ENCODE measurements at regions not wholly inside any gene's neighbourhood (a gene's known extent, or its start where the extent isn't known, plus 50 kb on each side); places are given as distances from the start of the nearest gene placed in this dataset.
A peak's percentile ranks its signal among the peaks of the same experiment; 100 is the strongest.
"Not testable (repeated sequence)": the region's sequence is repeated elsewhere in the genome, so short reads cannot be mapped to it uniquely, and the experiment has no call there.

DNA sequence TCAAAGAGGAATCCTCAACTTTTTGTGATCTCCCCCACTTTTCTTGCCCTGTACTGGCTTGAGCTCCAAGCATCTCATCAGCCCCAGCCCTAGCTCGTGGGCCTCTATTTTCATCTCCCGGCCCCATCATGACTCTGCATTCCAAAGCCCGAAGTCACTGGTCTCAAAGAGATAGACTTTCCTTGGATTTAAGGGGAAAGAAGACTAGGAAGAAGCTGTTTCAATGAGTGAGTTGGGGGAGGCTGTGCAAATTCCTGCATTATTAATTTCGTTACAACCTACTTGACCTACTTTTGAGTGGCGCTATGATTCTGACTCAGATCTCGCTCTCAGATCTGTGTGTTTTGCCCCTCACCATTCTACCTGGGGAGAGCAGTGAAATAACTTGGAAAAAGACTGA, 266.6 kb upstream of the TBL1XR1 start:
- DNase-seq: no peak

DNA sequence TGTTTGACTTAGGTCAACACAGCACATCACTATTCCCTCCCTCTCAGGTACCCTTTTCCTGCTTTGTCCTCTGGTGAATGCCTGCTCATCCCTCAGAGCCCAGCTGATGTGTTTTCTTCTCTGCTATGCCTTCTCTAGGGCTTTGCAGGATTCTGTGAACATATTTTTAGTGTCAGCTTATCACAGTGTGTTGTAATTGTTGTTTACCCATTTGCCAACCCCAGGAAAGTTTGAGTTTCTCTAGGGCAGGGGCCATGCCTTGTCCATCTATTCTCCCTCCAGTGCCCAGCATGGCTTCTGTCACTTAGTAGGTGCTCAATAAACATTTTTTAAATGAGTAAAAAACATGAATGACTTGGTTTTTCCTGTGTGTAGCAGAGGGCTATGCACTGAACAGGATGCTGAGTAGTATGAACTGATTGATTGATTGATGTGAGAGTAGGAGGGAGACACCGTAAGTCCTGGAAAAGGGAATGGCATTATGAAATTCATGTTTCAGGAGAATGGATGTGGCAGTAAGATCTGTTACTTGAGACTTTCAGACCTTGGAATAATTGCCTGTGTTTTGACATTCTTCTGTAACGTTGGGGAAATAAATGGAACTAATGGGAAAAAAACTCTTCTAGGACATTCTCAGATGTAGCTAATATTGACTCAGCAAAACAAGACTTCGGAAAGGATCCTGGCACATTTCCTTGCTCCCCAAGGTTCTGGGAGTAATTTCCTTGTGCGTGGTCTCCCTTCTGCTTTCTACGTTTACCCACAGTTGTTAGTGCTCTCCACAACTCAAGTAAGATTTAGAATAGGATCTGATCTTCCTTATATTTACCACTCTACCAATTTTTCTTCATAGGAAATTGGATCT, 267.3 kb upstream of the TBL1XR1 start:
- no peak for DNase-seq

DNA sequence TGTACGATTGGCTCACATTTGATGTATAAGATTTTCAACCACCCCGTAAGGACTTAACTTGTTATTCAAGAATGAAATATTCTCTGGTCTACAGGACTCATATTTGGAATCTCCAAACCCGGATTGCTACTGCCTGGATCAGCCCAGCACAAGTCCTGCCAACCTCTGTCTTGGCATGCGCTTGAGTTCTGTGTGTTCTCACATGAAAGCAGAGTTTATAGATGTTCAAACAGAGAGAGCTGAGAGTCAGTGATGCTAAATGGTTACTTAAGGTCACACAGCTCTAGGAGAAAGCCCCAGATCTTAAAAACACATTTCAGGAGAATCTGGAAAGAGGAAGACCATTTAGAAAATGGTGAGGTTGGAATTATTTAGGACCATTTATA, 268.0 kb upstream of the TBL1XR1 start:
- no peak for DNase-seq

GRCh38 chr3:177466074-177466473, 268.8 kb upstream of the TBL1XR1 start:
- no peak for DNase-seq

- not testable (repeated sequence) for DNase-seq
These were observed 269.3 kb upstream of the TBL1XR1 start for GRCh38 chr3:177466622-177467021.

DNA sequence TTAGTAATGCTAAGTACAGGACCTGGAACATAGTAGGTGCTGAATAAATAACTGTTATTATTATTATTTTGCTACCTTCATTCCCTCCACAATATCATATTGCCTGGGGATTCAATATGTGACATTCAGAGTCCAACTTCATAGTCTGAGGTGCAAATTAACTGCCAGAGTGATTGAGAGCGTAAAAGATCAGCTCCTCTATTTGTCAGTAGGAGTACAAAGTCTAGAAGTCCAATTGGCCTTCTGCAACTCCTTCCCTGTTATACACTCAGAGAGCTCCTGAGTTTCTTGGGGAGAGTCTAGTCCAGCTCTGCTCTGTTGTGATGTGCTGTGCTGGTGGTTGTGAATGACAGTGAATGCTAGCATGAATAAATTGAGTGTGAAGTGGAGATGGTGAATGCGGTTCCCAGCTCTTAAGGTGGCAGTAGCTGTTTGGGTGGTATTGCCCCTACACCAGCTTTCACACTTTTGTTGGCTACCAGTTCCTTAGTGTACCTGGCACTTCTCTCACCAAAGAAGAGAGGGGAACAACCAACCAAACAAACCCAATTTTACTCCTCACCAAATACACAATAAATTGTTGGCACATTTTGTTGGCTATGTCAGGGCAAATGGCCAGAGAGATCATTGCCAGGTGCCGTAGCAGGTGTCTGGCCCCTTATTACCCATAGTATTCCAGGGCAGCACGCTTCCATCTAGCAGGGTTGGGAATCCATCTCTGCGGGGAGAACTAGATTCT, 270.1 kb upstream of the TBL1XR1 start:
- no peak for DNase-seq

- DNase-seq: no peak
These were observed 271.0 kb upstream of the TBL1XR1 start for GRCh38 chr3:177468331-177468730.

- DNase-seq: peak; percentile 33
These were observed 271.5 kb upstream of the TBL1XR1 start for GRCh38 chr3:177468816-177469215.

DNA sequence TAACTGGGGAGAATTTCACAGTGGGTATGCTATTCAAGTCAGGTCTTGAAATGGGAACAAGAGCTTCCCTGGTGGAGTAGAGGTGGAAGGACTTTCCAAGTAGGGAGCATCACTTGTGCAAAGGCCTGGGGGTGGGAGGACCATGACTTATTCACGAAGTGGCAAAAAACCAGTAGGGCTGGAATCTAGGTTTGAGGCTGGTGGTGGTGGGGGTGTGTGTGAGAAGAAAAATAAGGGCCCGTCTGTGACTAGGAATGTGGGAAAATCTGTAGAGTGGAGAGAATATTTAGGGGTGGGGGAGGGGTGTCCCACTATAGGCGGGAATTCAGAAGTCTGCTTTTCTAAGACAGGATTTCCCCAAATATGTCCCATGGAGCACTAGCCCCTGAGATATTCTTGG, 271.9 kb upstream of the TBL1XR1 start:
- no peak for DNase-seq

- no peak for DNase-seq
These were observed 273.1 kb upstream of the TBL1XR1 start for GRCh38 chr3:177470197-177470941.

GRCh38 chr3:177471733-177472480, 274.6 kb upstream of the TBL1XR1 start:
- DNase-seq: no peak

GRCh38 chr3:177473184-177473583, 275.9 kb upstream of the TBL1XR1 start:
- no peak for DNase-seq

- DNase-seq: no peak
These were observed 276.6 kb upstream of the TBL1XR1 start for GRCh38 chr3:177473903-177474302.

GRCh38 chr3:177474652-177475355, 277.5 kb upstream of the TBL1XR1 start:
- DNase-seq: peak; percentile 10

DNA sequence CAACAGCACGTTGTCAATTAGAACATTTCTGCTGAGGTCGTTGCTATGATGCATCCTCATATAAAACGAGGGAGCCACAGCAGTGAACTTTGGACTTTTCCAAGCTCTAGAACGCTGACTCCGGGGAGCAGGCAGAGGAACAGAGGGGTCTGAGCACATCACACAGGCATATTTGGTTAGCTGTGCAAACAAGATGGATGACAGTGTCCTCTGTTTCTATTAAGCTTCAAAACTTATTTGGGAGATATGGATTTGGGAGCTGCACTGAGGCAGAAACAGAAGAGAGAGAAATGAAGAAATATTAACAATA, 278.0 kb upstream of the TBL1XR1 start:
- no peak for DNase-seq

- no peak for DNase-seq
These were observed 279.2 kb upstream of the TBL1XR1 start for GRCh38 chr3:177476495-177476894.

DNA sequence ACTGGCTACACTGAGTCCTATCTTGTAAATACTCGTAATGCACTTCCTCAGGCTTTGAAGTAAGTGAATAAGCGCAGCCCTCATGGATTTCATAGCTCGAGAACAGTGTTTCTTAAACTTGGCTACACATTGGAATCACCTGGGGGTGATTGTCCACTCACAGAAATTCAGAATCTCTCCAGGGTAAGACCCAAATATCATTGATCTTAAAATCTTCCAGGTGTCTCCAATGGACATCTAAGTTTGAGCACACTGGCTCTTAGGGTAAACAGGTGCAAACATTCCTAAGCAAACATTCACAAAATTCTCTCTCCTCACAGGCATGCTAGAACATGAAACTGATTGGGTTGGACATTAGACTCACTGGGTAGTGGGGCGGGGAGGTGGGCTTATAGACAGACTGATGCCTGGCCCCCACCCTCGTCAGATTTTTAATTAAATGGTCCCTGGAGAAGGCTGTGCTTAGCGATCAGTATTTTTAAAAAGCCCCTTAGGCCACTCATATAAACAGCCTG, 279.7 kb upstream of the TBL1XR1 start:
- no peak for DNase-seq

DNA sequence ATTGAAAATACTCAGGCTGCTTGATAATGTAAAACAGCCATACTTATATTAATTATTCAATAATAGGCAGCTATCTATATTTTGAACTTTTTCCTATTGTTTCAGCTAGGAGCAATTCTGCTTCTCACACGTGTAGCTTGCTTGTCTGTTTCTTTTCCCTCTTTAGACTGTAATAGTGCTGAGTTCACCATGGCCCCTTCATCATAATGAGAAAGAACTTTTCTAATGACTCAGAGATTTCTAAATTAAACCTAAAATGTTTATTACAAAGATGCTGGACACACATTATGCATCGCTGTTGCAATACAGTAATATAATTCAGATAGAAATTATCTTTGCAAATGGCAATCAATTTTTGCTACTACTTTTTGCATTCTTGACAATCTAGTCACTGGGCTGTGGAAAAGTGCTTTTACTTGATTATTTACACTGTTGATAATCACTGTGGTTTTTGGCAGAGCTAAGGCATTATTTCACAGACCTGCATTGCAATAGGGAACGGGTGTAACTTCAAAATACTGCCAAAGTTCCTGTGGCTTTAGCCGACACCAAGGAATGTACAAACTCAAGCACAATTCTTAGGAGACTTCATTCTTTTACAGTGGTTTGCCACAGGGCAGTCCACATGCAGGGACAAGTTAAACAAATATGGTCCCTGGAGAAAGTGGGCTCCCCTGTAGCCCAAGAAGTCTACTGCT, 281.0 kb upstream of the TBL1XR1 start:
- DNase-seq: no peak

DNA sequence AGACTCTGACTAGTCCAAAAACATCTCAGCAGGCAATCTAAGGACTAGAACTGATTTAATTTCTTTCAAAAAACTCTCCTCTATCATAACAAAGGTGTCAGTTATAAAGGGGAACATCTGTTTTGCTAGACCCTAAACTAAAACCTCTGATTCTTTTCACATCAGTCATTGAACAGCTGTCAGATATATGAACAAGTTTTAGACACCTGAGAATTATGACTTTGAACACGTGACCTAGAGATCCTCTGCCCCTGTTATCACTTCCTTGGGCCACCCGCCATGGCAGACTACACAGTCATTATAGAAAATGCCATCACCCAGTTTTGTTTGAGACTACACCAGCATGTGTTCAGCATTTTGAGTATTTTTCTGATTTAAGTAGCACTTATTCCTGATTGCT, 282.3 kb upstream of the TBL1XR1 start:
- peak; percentile 25 for DNase-seq

DNA sequence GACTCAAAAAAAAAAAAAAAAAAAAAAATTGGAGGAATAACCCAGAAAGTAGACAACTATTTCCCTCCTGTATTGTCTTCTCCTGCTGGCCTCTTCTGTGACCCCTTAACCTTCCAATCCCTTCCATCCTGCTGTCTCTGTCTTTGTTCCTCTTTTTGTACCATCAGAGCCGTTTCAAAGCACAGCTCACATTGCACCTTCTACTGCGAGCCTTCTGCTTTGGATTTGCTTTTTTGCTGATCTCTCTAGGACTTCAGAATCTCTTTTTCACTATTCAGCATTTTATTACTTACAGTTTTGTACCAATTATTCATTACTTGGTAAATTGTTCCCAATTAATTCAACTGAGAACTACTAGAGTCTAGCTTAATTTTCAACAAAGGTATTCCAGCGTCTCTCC, 284.0 kb upstream of the TBL1XR1 start:
- no peak for DNase-seq

GRCh38 chr3:177482048-177482691, 284.9 kb upstream of the TBL1XR1 start:
- no peak for DNase-seq
